ENCODE measurements at regions not wholly inside any gene's neighbourhood (a gene's known extent, or its start where the extent isn't known, plus 50 kb on each side); places are given as distances from the start of the nearest gene placed in this dataset.

DNA sequence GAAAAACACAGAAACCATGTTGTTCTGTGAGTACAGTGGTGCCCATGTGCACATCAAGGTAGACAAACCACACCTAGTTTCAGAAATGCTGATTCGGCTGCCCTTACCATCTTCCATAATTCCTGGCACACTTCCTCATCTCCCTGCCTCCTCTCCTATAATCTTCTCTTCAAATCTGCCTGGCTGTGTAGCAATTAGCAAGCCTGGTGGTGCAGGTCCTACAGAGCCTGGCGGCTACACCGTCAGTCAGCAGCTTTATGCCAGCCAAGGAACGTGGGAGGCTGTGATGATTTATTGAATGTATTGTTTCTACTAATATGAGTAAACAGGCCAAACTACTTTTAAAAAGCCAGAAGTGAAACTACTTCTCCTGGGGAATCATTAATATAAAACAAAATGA lies 106.8 kb downstream of the SEMA6D start:
- no peak for DNase-seq

DNA sequence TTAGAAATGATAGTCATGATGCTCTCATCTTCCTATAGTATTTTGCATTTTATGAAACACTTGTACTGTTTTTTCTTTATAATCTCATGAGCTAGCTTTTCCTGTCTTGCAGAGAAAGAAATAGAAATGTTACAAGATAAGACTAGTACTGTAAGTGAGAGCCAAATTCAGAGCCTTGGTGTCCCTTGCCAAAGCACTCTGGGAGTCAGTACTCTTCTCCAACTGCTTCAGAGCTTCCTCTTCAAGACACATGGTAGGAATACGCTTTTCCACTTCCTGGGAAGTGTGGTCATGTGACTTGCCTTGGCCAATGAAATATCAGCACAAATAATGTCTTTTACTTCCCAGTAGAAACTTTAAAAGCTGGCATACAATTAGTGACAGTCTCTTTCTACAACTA lies 112.4 kb downstream of the SEMA6D start:
- no peak for DNase-seq

DNA sequence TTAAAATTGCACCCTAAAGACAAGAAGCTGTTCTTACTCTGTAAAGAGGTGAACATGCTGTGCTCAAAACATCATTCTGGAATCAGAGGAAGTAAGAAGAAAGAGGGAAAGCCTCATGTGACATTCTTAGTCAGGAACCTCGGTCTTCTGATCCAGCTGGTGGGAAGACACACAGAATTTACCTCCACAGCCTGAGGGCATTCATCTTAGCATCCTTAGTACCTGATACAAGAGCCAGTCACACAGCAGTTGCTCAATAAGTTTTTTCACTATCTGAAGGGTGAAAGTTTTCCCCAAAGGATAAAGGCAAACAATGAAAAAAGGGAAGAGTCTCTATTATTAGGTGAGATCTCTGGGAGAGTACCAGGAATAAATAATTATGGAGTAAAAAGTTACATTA lies 116.8 kb downstream of the SEMA6D start:
- no peak for DNase-seq

DNA sequence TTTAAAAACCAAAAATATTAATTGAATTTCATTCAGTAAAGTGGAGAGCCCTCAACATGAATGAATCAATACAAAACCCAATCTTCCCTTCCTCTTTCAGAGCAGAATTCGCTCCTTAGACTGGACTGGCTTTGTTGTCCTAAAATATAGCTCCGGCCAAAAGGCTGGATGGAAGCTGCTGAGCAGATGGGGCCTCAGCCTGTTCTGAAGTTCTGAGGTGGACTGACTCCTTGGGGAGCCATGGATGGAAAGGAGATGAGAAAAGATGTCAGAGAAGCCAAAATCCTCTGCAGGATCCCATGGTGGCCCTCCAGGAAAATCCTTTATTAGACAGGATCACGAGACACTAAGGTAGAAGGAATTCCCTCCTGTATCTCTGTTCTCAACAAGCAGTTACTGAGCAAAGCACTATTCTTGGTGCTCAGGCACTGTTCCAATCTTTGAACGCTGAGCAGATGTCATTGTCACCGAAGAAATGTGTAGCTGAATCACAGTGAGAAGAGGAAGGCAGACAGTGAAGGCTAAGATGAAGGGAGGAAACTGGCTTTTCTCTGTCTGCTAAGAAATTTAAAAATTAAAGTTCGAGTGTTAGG lies 122.0 kb downstream of the SEMA6D start:
- DNase-seq = no peak

DNA sequence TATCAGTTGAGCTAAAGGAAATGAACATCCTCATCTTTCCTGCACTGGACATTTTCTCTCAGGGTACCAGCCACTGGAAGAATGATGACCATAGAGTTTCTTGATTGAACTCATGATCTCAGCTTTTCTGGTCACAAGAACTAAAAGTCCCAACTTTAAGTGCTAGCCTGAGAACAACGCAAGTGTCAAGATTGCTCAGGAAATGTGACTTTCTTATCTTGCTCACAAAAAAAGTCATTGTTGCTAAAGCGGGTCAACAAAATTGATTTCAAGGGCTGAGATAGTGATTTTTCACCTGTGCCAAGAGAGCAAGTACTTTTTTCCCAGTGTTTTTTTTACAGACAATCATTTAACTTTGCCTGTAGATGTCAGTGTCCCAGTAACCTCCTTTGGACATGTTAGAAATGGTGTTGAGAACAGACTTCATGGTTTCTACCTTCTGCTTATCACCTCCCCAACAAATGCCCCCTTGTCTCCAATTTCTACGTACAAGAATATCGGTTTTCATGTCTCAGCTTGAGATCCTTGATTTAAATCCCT lies 125.9 kb downstream of the SEMA6D start:
- DNase-seq = no peak

DNA sequence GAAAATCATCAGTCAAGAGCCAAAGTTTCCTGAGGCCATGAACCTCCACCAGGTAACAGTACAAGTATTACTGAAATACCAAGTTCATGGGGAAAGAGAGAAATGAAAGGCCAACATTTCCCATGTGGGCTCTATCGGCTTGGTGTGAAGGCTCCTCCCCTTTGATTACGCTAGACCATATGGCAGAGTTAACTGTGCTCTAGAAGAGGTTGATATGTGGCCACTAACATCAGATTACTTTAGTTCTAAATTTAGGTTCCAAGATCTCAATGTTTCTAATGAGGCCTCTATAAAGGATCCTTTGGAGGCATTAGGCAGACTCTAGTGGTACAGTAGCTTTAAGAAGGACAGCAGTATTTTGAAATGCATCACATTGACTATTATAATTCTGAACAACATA lies 127.1 kb downstream of the SEMA6D start:
- DNase-seq = no peak

DNA sequence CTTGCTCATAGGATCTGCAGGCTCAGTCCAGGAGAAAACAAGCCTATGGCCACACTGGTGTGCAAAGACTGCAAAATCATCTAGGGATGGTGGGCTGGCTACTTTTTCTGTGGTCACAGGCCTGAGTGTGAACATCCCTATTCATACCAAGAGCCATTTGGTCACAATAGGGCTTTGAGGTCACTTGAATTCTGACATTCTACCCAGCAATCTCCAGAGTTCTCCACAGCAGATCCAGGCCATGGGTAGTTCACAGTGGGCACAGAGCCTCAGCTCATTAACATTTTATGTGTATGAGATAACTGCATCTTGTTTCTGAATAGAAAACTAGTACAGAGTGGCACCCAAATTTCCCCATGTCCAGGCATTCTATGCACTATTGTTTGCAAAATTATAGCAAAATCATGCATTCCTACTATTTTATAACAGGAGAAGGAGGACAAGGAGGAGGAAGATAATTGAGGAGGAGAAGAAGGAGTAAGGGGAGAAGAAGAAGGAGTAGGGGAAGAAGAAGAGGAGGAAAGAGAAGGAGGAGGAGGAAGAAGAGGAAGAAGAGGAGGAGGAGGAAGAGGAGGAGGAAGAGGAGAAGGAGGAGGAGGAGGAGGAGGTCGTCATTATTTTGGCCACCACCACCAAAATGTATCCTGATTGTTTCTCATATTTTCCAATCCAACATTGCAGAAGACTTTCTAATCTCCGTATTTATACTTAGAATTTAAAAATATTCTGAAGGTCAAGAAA lies 129.0 kb downstream of the SEMA6D start:
- no peak for DNase-seq

DNA sequence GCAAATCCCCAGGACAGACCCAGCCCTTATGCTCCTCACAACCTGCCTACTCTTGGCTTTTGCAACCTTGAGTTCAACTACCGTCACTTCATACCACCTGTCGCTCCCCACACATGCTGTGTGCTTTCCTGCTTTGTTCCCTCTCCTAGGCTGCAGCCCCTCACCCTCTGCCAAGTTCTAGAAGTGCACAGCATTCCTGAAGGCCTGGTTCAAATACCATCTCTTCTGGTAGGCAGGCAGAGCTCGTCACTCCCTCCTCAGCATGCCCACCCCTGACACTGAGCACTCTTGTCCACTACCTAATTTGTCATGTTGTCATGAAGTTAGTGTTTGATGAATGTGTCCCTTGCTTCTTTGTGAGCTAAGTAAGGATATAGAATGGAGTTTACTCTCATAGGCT lies 129.6 kb downstream of the SEMA6D start:
- DNase-seq = no peak

DNA sequence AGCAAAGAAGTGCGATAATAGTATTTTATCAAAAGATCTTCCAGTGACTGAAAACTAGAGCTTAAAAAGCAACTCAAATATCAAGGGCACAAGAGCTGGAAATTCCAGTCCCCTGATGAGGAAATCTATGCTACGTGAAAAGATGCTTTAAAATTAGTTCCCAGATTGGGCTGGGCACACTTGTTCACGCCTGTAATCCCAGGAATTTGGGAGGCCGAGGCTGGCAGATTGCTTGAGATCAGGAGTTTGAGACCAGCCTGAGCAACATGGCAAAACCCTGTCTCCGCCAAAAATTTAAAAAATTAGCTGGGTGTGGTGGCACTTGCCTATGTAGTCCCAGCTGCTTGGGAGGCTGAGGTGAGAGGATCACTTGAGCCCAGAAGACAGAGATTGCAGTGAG lies 138.8 kb downstream of the SEMA6D start:
- DNase-seq = no peak

DNA sequence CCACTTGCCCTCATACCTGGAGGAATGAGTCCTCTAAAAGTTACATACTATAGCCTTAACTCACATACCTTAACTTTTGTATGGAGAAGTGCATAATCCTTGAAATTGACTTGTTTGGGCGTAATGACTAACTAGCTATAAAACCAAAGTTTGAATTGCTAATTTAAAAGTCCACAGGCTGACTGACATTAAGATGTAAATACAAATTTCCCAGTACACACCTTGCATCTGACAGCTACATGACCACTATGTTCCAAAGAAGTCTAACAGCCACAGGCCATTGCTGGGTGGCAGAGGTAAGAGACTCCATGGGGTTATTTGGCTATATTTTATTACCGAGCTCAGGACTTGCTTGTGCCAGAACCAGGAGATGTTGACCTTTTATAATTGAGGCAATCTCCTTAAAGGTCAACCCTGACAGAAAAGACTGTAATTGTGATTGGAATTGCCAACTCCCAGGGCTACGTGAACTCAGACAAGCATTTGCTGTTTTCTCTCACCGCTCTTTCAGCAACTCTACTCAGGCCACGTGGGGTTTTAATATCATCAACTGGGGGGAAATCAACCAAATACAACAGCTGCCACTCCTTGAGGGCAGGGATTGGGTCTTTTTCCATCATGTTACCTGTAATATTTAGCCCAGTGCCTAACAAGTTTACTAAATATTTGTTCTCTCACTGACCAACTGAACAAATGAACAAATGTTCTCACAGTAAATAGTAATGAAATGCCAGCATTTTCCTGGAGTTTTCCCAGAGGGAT lies 139.9 kb downstream of the SEMA6D start:
- no peak for DNase-seq

DNA sequence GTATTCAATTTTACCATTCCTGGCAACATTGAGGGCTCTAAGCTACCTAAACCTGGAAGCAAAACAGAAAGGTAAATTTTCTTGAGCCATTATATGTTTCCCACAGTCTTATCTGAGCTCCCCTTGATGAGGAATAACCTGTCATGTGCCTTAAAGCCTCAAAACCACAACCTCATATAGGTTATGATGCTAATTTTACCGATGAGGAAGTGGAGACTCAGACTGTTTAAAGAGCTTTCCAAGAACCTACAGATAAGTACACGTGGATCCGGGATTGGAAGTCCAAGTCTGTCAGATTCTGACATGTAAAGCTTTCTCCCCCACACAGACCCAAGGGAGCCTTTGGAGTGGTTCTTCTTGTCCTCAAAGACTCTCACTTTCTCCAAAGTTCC lies 140.5 kb downstream of the SEMA6D start:
- no peak for DNase-seq

DNA sequence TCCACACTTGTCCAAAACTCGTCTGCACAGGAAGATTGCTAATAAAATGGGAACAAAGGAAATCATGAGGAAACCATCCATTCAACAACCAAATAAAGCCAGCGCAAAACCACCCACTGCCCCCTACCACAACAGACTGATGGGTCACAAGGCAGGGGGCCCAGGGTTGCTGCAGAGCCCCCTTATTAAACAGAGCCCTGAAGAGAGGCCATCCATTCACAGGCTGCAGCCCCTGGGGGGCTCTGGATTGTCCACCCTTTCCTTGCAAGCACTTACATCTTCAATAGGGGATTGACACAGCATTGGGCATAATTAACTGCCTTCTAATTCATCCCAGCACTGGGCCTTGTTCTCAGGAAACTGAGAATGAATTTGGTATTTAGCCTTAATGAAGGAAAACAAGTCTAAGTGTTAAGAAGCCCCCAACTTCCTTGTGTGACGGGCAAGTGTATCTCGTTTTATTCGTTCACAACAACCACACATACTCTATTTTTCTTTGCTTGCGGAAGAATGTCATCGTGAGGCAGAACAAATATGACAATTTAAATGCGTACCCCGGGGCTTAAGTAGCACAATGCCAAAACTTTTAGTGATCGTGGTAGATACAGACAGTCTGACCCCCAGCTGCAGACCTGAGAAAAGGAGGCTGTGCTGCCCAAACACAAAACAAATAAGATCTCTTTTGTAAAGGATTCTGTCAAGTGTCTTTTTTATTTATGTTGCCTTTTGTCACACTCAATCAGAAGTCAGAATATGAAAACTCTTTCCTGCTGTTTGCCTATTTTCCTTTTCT lies 144.0 kb downstream of the SEMA6D start:
- no peak for DNase-seq

DNA sequence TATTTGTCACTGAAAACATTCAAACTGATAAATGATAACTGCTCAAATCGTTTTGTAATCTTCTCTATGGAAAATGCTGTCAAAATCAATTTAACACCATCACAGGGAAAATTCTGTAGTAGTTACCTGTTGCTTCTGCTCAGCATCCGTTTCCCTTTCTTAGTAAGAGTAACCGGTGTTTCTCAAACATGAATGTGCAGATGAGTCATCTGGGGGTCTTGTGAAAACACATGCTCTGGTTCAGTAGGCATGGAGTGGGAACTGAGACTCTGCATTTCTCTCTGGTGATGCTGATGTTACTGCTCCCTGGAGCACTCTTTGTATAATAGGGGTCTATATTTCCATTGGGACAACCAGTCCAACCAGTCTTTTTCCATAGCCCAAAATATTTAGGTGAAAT lies 145.1 kb downstream of the SEMA6D start:
- DNase-seq = no peak

DNA sequence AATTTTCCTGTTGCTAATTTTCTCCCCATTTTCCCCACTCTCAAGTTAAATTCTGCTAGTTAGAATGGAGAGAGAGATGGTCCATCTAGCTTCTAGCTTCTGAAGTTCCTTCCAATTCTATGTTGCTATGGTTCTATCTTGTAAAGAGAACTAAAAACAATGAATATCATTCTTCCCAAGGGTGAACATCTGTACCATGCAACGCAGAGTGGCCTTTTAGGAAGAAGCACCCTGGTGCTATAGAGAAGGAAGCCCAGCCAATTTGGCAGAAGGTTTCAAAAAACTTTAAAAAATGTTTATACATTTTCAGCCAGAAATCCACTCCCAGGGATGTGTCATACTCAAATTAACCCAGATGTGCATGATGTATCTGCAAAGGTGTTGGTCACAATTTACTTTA lies 149.1 kb downstream of the SEMA6D start:
- no peak for DNase-seq

DNA sequence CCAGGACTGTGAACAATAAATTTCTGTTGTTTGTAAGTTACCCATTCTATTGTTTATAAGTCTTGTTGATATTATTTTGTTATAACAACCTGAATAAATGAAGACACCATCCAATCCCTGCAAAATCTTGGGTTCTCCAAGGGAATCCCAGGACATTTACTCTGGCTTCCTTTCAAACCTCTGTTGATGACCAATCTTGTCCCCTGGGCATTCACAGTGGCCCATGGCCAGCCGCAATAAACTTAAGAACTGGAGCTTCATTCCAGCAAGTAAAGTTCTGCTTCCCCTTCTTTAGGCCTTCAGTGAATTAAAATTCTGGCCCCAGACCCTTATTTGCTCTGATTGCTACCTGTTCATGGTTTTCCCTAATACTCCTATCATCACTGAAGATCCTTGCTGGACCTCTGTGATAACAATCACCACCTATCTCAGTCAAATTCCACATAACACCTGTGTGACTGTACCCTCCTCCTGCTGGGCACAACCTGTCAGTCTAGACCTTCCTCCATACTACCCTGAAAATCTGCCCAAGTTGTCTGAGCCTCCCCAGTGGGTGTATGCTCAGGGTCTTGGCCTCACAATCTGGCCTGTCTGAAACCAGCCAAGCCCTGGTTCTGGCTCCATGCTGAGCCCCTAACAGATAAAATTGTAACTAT lies 153.1 kb downstream of the SEMA6D start:
- DNase-seq = no peak

DNA sequence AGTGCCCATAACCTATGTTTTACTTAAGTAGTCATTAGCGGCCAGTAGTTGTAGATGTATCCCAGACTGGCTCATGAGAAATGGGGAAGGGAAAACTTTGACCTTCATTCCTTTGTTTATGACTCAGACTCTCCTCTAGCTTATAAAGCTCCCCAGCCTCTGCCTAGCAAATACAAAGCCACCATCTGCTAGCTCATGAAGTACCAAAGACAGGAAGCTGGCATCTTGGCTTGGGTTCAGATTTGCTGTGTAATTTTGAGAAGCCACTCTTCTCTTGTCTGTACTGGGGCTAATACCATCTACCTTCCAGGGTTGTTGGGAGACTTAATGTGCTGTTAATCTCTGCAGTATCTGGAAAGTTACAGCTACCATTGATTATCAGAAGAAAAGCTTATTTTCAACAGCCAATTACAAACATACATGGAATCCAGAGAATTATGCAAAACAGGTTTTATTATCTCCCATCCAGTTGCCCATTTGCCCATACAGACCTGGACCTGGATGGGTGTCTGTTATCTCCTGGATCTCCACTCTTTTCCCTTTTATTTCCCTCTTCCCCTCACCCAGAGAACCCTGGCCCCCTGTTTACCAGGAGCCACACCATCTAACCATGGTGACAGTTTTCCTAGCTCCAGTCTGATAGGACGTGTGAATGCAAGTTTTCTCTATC lies 153.8 kb downstream of the SEMA6D start:
- no peak for DNase-seq

DNA sequence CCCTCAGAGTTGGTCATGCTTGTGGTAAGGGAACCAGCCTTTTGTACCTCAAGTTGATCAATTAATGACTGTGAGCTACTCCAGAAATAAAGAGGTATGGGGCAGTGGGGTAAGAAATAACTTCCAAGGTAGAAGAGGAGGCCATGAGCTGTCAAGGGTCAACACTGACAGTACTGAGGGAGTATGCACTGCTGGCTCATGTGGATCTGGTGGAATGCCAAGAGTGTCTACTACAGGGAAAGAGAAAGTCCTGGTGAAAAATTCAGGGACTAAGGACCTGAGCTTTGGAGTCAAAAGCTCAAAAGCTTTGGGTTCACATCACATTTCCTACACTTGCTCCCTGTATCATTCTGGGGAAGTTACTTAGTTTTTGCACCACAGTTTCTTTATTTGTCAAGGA lies 154.9 kb downstream of the SEMA6D start:
- DNase-seq = no peak

DNA sequence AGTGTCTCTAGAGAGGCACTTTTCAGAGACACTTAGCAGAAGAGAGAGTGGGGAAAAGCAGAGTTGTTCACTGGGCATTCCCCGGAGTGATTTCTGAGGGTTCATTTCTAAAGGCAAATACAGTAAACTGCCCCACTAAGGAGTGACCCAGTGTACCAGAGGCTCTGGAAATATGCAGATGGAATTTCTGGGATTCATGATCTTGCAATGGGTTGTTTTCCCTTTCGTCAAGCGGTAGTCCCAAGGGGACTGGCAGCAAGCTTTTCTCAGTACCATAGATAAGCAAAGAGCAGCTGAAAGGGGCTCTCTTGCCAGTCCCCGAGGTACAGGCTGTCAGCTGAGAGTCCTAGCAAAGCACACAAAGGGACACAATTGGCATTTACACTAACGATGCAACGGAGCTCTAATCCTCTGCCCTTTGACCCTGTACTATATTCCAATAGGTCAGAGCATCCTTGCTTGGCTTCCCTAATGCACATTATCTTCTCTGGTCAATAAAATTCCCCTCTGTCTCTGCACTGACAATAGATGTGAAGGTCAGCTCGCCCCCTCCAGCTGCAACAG lies 155.6 kb downstream of the SEMA6D start:
- DNase-seq = no peak

DNA sequence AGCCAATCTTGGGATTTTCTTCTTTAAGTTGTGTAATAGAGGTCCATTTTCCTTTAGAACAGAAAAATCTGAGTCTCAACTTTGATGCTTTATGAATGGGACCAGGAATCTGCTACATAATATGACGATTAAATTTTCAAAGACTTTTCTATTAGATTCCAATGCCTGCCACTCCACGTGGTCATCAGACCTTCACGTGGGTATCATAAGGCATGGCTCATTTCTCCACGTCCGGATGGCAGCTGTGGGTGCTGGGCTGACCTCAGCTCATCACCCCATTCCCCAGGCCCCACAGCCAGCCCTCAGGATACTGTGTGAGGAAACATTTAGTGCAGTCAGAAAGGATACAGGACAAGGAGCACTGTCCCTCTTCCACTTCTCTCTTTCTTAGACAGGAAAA lies 159.7 kb downstream of the SEMA6D start:
- no peak for DNase-seq

DNA sequence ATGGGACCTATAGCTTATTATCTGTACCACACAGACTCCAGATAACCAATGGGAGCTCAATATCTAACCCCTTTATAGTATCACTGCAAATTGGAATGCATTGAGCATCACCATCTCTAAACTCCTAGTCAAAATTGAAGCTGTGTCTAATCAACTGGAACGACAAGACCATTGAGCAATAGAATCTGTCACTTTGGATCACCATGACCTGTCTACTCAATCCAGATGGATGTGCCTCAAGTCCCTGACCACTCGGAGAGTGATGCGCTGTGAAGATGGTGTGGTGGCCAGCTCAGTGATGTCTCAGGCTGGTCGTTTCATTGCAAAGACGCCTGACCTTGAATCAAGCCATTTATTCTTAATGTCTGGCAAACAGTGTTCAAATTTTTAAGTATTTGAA lies 160.5 kb downstream of the SEMA6D start:
- DNase-seq = no peak

DNA sequence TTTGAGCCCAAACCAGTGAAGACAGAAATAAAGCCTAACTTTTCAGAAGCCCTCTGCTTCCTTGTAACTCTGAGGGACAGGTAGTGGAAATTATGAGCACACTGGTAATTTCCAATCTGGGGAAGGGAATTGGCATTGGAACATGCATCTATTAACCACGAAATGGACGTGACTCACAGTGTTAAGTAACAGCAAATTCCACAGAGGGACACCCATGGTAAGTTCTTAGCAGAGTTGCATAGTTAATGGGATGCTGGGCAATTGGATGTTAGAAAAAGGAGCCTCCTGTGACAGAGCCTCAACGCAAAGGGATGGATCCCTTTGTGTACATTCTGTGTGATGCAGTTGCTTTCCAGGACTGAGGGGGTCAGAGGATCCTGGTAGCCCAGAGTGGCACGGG lies 168.6 kb downstream of the SEMA6D start:
- no peak for DNase-seq

All from stimulated activated CD4-positive, alpha-beta T cell treated with anti-CD3 and anti-CD28 coated beads, Interleukin-15, amount 100 ng/mL, for 24 hours (primary cell).